NCI-H1694 (cell line): ENCODE measurements at regions not wholly inside any gene's neighbourhood (a gene's known extent, or its start where the extent isn't known, plus 50 kb on each side); places are given as distances from the start of the nearest gene placed in this dataset.

Source experiments
- DNase-seq: peaks from one replicate; lab custom pipeline; 2025; lab: John Stamatoyannopoulos, UW

- no peak for DNase-seq
Observed at GRCh38 chr11:81422402-81422801, 1311.3 kb downstream of the FAM181B start.

GRCh38 chr11:81421251-81421860 lies 1312.3 kb downstream of the FAM181B start:
- no peak for DNase-seq

GRCh38 chr11:81420668-81421250 lies 1312.9 kb downstream of the FAM181B start:
- no peak for DNase-seq

- no peak for DNase-seq
Observed at GRCh38 chr11:81397316-81397715, 1336.3 kb downstream of the FAM181B start.

GRCh38 chr11:81394311-81394710 lies 1339.4 kb downstream of the FAM181B start:
- no peak for DNase-seq

GRCh38 chr11:81388326-81388725 lies 1345.3 kb downstream of the FAM181B start:
- no peak for DNase-seq

- DNase-seq, result no peak
Observed at GRCh38 chr11:81380395-81380794, 1353.3 kb downstream of the FAM181B start.

- no peak for DNase-seq
Observed at GRCh38 chr11:81377418-81377817, 1356.2 kb downstream of the FAM181B start.

- DNase-seq, result no peak
Observed at GRCh38 chr11:81373986-81374385, 1359.7 kb downstream of the FAM181B start.

GRCh38 chr11:81368192-81368591 lies 1365.5 kb downstream of the FAM181B start:
- DNase-seq, result no peak

GRCh38 chr11:81365496-81365895 lies 1368.2 kb downstream of the FAM181B start:
- no peak for DNase-seq

- DNase-seq, result no peak
Observed at GRCh38 chr11:81359476-81359875, 1374.2 kb downstream of the FAM181B start.

GRCh38 chr11:81345609-81346008 lies 1388.1 kb downstream of the FAM181B start:
- no peak for DNase-seq

- DNase-seq, result no peak
Observed at GRCh38 chr11:81342966-81343365, 1390.7 kb downstream of the FAM181B start.

- no peak for DNase-seq
Observed at GRCh38 chr11:81340225-81340624, 1393.4 kb downstream of the FAM181B start.

GRCh38 chr11:81339521-81339920 lies 1394.1 kb downstream of the FAM181B start:
- DNase-seq, result no peak

- DNase-seq, result no peak
Observed at GRCh38 chr11:81337756-81338155, 1395.9 kb downstream of the FAM181B start.

GRCh38 chr11:81332276-81332675 lies 1401.4 kb downstream of the FAM181B start:
- no peak for DNase-seq

- DNase-seq, result no peak
Observed at GRCh38 chr11:81331611-81332235, 1401.9 kb downstream of the FAM181B start.

GRCh38 chr11:81331088-81331487 lies 1402.6 kb downstream of the FAM181B start:
- no peak for DNase-seq

- no peak for DNase-seq
Observed at GRCh38 chr11:81303038-81303664, 1430.5 kb downstream of the FAM181B start.

- no peak for DNase-seq
Observed at GRCh38 chr11:81301166-81301830, 1432.4 kb downstream of the FAM181B start.

- DNase-seq, result no peak
Observed at GRCh38 chr11:81286959-81287358, 1446.7 kb downstream of the FAM181B start.
